Nucleus accumbens (tissue), 56 donors: ENCODE measurements at regions not wholly inside any gene's neighbourhood (a gene's known extent, or its start where the extent isn't known, plus 50 kb on each side); places are given as distances from the start of the nearest gene placed in this dataset.
"Not testable (repeated sequence)": the region's sequence is repeated elsewhere in the genome, so short reads cannot be mapped to it uniquely, and the experiment has no call there.

Experiments
- DNase-seq, 56 donors: peaks; one replicate each; lab custom pipeline; 2025; lab: John Stamatoyannopoulos, UW

DNA sequence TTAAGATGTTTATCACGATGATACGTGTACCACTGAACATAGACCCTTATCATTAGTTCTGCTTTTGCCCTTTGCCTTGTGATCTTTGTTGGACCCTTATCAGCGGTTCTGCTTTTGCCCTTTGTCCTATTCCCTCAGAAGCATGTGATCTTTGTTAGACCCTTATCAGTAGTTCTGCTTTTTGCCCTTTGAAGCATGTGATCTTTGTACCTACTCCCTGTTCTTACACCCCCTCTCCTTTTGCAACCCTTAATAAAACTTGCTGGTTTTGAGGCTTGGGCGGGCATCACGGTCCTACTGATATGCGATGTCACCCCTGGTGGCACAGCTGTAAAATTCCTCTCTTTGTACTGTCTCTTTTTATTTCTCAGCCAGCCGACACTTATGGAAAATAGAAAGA, 117.0 kb downstream of the SDHAF3 start:
- DNase-seq, result not testable (repeated sequence)

DNA sequence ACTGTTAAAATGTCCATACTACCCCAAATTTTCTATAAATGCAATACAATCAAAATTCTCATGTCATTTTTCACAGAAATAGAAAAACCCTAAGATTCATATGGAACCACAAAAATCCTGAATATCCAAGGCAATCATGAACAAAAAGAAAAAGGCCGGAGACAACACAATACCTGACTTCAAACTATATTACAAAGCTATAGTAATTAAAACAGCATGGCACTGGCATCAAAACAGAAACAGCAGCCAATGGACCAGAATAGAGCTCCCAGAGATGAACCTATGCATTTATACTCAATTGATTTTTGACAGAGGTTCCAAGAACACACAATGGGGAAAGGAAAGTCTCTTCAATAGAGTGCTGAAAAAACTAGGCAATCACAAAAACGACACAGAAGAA, 128.8 kb downstream of the SDHAF3 start:
- no peak for DNase-seq

DNA sequence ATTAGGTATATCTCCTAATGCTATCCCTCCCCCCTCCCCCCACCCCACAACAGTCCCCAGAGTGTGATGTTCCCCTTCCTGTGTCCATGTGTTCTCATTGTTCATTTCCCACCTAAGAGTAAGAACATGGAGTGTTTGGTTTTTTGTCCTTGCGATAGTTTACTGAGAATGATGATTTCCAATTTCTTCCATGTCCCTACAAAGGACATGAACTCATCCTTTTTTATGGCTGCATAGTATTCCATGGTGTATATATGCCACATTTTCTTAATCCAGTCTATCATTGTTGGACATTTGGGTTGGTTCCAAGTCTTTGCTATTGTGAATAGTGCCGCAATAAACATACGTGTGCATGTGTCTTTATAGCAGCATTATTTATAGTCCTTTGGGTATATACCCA, 140.7 kb downstream of the SDHAF3 start:
- not testable (repeated sequence) for DNase-seq

DNA sequence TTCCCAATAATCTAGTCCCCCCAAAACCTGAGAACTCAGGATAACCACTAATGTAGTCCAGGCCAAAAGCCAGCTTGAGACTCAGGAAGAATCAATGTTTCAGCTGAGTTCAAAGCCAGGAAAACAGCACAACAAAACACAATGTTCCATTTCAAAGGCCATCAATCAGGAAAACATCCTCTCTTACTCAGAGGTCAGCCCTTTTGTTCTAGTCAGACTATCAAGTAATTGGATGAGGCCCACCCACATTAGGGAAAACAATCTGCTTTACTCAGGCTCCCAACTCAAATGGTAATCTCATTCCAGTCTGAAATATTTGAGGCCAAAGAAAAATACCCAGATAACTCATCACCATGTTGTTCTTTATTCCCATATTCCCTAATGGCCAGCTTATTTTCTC, 152.2 kb downstream of the SDHAF3 start:
- no peak for DNase-seq

DNA sequence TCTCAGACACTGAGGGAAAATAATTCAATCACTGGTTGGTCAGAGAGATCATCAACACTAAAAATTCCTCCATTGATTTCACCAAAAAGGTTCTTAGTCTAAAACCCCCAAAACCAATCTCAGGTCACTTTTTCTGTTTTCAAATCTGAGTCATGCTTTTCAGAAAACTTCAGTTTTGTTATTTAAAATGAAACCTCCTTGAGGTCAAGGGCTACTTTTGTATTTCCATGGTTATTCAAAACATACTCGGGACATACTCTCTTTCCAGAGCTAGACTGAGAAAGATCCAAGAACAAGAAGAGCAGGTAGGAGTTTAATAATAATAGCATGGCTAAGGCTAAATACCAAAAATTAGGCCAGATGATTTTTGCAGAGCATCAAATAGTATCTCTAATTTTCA, 152.8 kb downstream of the SDHAF3 start:
- DNase-seq, result no peak

DNA sequence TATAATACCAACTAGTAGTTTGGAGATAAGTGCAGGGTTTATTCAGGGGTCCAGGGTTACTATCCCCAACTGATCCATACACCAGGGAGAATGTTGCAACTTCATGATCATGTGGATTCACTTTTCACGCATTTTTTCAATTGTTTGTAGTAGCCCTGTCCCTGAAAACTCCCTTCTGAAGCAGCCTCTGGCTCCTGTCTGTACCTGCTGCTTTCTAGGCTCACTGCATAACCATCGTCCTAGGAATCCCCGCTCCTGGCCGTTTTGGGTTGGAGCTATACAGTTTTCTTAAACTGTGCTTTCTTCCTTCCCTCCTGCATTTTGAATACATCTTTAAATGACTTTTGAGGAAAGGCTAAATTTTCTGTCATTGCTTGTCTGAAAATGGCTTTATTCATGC, 154.1 kb downstream of the SDHAF3 start:
- no peak for DNase-seq

DNA sequence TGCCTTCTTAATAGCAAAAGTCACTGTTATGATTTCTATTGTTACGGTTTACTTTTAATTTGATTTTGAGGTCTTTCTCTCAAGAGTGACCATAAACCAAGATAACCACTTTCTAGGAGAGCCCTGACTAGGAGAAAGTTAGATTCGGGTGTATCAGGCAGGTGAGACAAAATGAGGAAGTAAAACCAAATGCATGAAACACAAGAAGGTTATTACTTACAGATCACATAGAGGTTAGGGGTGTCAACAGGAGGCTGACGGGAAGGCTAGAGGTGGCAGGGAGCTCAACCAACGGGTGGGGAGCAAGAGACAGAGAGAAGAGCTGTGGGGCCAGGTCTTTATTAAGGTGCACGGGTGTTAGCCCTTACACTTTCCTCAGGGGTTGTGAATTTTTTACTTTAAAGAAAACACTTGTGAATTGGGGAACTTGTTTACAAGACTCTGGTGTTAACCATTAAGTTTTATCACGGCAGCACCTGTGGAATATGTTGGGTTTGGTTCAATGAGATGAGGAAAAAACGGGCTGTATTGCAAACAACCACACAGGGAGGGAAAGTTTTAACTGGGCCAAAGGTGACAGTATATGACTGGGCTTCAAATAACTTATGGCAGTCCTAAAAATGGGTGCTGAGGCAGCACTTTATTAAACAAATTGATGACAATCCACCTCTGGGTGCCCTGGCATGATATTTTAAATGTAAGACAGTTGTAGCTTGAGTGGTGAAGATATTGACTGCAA, 154.9 kb downstream of the SDHAF3 start:
- DNase-seq, result no peak

DNA sequence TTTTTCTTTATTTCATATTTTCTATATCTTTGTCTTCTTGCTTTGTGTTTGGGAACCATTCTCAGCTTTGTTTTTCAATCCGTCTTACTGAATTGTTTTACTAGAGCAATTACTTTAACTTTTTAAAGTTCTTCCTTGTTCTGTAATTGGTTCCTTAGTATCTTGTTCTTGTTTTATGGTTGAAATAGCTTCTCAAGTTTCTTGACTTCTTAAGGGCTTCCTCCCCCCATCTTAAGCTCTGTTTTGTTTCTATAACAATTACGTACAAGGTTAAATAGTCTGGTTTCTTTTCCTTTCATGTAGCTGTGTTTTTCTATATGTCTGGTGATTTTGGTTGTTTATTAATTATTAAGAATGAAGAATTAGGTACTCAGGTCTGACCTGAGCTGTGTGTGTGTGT, 158.0 kb downstream of the SDHAF3 start:
- no peak for DNase-seq

DNA sequence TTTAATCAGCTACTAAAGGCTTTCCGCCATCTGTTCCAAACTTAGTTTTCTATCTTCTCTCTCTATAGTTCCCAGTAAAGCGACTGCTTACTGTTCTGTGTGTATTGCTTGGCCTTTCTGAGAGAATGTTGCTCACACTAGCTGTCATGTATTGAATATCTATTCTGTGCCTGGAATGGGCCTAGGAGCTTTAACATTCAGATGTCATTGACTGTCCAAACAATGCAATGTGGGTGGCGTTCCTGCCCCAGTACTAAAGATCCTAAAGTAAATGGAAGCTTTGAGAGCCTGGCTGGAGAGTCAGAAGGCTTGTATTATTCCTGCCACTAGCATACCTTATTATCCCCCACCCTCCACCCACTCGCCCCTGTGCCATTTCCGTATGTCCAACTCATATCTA, 163.5 kb downstream of the SDHAF3 start:
- no peak for DNase-seq

DNA sequence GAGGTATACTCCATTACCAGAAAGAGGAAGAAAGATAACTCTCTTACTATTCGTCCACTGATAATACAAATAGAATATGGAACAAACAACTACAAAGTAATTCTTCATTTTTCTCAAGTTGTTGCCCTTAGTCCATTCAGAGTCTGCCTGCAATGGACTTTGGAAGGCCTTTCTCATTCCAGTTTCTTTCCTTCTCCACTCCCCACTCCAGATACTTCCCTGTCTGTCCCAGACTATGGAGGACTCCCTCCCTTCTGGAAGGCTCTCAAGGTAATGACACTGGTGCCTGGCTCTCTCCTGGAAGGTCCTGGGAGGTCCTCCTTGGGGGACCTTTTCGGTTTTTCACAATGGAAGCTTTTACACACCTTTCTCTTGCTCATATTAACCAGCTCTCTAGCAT, 167.8 kb downstream of the SDHAF3 start:
- no peak for DNase-seq

DNA sequence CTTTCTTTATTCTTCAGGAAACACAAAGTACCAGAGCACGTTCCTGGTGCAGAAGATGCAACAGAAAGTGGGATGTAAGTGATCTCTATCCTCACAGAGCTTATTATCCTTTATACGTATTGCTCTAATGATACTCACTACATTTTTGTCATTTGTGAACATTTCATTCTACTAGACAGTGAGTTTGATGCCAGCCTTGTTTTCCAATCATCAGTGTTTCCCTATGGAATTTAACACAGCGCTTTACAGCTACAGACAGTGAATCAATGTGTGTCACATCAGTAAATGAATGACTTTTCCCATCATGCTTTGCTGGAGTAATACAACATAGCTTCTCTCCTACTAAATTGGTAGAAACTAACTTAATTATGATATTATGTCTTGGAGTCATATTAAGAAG, 175.5 kb downstream of the SDHAF3 start:
- no peak for DNase-seq

DNA sequence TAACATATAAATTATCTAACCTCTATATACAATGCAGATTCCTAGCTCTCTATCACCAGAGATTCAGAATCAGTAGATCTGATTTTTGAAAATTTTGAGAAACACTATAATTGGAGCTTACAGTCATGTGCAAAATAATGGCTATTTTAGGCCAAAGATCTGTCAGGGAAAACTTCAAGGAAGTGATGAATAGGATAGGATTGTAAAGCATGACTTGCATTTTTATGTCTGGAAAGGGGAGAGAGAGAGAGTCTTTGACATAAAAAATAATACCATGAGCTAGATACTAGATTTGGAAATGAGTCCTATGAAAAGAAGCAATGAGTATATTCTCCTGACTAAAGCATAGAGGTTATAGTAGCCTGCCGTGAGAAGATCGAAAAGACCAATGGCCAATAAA, 181.1 kb downstream of the SDHAF3 start:
- DNase-seq, result no peak

DNA sequence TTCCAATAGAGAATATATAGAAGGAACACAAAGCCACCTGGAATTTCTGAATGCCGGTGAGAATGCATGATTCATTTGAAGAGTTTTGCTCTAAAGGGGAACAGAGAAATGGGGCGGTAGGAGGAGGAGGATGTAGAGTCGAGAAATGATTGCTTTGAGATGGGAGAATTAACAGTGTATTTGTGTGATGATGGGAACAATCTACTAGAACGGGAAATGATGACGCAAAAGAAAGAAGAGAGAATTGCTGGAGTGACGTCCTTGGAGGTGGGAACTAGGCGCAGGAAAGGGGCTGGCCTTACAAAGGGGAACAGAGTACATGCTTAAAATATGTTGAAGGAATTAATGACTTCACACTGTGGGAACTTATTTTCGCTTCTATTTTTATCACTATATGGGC, 188.1 kb downstream of the SDHAF3 start:
- peak in 1 of 56 donors; percentile 7 for DNase-seq

DNA sequence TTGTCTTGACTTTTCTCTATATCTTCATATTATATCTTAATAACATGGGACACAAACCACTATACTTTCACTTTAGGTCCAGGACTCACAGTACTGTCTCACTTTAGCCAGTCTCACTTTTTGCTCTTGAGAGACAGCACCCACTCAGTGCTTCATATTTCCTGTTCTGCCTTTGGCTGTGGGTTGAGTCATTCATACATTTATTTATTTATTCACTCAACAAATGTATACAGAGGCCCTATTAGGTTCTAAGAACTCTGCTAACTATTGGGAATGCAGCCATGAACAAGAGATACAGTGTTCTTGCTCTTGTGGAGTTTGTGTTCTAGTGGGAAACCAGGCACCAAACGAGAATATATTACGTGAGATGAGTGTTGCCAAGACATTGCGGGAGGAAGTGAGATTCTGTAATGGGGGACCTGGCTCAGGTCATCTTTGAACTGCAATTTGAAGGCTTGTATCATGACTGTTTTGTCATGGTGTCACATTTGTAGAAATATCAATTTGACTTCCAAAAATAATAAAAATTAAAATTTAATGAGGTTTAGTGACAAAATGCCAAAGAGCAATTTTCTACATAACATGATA, 190.1 kb downstream of the SDHAF3 start:
- DNase-seq, result no peak

DNA sequence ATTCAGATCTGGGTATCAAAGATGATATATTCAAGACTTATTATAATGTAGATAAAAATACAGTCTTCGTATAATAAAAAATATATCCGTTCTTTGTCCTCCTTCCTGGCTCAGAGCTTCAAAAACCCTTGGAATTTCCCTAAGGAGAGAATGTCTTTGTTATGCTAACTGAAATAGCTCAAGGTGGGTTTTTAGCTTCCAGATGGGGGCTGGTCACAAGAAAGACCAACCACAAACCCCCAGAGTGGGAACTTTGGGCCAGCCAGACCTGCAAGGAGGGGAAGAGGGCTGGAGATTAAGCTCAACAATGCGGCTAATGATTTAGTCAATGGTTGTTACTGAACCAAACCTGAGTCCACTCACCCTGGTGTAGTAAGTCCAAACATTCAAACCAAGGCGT, 196.4 kb downstream of the SDHAF3 start:
- no peak for DNase-seq

DNA sequence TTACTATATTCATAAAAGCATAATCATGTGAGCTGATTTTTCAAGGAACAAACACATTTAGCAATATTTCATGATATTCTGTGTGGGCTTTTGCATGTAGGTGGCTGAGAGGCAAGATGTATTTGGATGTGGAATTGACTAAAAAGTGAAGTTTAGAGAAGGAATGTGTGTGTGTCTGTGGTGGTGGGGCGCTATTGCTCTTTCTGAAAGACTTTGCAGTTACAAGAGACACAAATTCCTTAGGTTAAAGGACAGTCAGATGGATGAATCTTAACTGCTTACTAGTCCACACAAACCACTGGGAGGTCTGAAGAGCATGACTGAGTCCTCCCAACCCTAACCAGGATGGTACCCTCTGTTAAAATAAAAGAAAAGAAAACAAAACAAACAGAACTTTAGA, 200.1 kb downstream of the SDHAF3 start:
- DNase-seq, result peak in 7 of 56 donors; percentile 1 to 4 (median 3)

DNA sequence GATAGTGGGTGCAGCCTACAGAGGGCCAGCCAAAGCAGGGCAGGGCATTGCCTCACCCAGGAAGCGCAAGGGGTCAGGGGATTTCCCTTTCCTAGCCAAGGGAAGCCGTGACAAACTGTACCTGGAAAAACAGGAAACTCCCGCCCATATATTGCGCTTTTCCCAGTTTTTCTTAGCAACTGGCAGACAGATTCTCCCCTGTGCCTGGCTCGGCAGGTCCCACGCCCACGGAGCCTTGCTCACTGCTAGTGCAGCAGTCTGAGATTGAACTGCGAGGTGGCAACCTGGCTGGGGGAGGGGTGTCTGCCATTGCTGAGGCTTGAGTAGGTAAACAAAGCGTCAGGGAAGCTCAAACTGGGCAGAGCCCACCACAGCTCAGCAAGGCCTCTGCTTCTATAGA, 212.4 kb downstream of the SDHAF3 start:
- DNase-seq, result peak in 20 of 56 donors; percentile 3 to 51 (median 17)

DNA sequence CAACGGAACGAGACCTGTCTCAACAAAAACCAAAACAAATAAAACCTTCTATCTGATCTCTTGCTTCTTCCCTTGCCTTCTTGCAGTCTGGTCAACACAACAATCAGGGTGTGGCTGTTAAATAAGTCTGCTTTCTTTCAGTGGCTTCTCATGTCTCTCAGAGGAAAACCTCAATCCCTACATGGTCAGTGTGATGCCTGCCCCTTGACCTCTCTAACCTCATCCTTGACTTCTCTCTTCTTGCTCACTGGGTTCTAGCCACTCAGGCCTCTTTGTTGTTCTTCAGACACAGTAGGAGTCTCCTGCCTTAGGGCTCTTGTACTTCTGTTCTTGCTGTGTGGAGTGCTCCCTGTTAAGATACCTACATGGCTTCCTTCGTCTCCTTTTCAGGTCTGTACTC, 220.4 kb downstream of the SDHAF3 start:
- DNase-seq, result no peak

DNA sequence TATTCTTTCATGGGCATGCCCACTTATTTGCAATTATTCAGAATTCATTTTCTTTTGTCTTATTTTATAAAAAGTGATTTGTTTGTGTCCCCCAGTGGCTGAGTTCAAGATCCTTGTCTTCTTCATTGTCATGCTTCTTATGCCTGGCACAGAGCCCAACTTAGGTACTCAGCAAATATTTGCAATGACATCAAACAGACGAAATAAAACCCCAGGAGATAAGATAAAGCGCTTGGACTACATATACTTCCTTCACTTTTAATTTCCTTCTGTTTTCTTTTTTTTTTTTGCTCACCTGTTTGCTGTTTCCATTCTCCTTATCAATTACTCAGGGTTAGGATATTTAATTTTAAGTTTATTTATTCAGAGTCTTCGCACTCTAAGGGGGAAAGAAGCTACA, 225.0 kb downstream of the SDHAF3 start:
- DNase-seq, result no peak

DNA sequence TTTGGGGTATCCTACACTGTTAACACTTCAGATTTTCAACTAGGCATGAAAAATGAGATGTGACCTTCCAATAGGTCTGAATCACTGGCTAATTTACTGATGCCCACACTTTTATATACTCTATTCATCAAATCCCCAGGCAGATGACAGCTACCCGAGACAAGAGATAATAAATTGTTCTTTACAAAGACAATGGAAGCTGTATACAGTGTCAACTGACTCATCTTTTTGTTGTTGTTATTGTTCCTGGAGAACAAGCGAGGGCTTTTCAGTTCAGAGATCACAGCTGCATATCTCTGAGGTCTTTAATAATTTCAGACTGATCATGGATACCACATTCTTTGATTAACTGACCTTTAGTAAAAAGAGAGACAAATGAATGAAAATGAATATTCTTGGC, 228.9 kb downstream of the SDHAF3 start:
- DNase-seq, result peak in 9 of 56 donors; percentile 1 to 35 (median 9)

DNA sequence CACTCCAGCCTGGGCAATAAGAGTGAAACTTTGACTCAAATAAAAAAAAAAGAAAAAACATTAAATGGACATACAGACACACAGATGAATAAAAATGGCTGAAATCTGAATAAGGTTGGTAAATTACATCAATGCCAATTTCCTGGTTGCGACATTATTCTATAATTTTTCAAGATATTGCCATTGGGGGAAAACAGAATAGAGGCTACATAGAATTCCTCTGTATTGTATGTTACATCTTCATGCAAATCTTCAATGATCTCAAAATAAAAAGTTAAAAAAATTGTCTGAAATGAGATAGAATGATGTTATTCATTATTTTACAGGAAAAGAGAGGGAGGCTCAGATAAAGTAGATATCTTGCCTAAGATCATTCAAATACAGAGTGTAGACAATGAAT, 234.0 kb downstream of the SDHAF3 start:
- DNase-seq, result no peak

DNA sequence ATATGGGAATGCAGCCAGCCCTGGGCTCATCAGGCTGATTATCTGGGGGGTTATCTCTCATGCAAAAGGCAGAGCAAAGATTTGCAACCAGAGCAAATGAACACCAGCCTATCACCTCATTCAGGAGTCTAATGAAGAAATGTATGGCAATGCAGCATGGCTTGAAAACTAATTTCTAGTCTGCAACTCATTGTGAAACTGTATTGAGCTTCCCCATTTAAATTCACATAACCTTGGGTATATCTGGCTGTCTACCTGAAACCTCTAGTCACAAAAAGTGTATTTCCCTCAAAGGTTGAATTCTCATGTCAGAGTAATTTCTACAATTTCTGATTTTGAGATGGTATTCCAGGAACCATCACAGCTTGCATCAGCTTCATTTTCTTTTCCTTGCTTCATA, 240.0 kb downstream of the SDHAF3 start:
- DNase-seq, result no peak

DNA sequence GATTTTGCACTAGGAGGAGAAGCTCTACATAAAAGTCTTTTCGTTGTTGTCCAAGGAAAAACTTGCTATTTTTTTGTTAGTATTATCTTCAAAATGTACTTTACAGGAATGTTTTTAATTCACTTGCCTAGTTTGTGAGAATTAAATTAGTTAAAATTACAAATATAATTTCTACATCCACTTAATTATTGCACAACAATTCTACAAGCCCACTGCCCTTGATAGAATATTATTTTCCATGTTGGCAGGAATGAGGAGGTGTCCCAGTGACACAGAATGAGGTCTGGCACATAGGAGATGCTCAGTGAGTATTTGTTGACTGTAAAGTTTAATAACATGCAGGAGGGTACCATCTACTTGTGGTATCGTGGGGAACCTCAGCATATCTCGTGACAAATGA, 255.4 kb downstream of the SDHAF3 start:
- no peak for DNase-seq
